HL-60 (cell line): ENCODE measurements at regions not wholly inside any gene's neighbourhood (a gene's known extent, or its start where the extent isn't known, plus 50 kb on each side); places are given as distances from the start of the nearest gene placed in this dataset.

ENCODE experiments used
- GABPA ChIP-seq: IDR thresholded peaks from 2 replicates; pipeline ENCODE4 v1.6.1; 2012; ENCODE audit warnings: low read depth
- POLR2AphosphoS5 ChIP-seq: IDR thresholded peaks from 2 replicates; pipeline ENCODE4 v1.6.1; 2012; ENCODE audit warnings: low read depth
- REST ChIP-seq: IDR thresholded peaks from 2 replicates; pipeline ENCODE4 v1.6.1; 2012; ENCODE audit warnings: low read depth; ENCODE audit not compliant: insufficient replicate concordance
- TF ChIP-seq, protein P1 (sequence below): IDR thresholded peaks from one replicate; pipeline ENCODE4 v1.5.1; 2011; ENCODE audit warnings: low read length, control low read depth, inconsistent platforms; ENCODE audit not compliant: insufficient read depth

- TF ChIP-seq, protein P1, sequence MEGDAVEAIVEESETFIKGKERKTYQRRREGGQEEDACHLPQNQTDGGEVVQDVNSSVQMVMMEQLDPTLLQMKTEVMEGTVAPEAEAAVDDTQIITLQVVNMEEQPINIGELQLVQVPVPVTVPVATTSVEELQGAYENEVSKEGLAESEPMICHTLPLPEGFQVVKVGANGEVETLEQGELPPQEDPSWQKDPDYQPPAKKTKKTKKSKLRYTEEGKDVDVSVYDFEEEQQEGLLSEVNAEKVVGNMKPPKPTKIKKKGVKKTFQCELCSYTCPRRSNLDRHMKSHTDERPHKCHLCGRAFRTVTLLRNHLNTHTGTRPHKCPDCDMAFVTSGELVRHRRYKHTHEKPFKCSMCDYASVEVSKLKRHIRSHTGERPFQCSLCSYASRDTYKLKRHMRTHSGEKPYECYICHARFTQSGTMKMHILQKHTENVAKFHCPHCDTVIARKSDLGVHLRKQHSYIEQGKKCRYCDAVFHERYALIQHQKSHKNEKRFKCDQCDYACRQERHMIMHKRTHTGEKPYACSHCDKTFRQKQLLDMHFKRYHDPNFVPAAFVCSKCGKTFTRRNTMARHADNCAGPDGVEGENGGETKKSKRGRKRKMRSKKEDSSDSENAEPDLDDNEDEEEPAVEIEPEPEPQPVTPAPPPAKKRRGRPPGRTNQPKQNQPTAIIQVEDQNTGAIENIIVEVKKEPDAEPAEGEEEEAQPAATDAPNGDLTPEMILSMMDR, result no peak
- TF ChIP-seq REST (no peak), GABPA (no peak), POLR2AphosphoS5 (no peak)
These were observed 54.0 kb upstream of the SNX9 start for GRCh38 chr6:157768863-157769551.
